LHCN-M2 (cell line): ENCODE measurements at regions not wholly inside any gene's neighbourhood (a gene's known extent, or its start where the extent isn't known, plus 50 kb on each side); places are given as distances from the start of the nearest gene placed in this dataset.

Experiments used
- DNase-seq: peaks from one replicate; pipeline ENCODE4 v3.0.0-alpha.2; 2012; ENCODE audit warnings: low read depth

DNA sequence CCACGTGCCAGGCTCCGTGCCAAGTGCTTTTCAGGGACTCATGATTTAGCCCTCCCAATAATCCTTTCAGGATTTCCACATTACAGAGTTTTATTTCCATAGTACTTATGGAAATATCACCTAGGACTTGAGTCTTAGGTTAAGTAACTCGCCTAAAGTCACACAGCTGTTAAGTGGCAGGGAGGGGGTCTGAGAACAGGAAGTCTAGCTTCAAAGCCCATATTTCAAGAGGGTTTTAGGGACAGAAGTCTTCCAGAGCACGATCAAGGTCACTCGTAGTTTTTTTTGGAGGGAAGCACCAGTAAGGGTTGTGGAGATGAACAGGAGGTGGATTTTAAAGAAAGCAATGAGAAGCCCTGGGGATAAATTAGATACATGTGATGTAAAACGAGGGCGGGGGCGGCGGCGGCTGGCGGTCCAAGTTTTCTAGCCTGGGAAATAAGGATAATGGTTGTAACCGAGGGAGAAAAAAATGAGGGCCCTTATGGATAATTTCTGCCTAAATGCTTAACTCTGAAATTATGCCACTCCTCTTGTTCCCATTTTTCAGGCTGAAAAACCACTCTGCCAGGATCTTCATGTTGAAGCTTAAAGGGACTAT lies 192.6 kb upstream of the FOXN3 start:
- DNase-seq, result no peak

DNA sequence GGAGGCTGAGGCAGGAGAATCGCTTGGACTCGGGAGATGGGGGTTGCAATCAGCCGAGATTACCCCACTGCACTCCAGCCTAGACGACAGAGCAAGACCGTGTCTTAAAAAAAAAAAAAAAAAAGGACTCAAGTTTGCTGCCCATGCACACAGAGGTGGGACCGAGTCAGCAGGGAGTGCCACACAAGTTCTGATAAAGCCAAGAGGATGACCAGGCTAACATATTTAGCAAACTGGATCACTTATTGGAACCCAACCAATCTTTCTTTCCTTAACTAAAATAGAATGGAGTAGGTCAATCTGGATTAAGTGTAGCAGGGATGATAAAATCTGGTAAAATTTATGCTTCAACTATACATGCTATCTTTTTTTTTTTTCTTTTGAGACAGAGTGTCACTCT lies 190.4 kb upstream of the FOXN3 start:
- no peak for DNase-seq

DNA sequence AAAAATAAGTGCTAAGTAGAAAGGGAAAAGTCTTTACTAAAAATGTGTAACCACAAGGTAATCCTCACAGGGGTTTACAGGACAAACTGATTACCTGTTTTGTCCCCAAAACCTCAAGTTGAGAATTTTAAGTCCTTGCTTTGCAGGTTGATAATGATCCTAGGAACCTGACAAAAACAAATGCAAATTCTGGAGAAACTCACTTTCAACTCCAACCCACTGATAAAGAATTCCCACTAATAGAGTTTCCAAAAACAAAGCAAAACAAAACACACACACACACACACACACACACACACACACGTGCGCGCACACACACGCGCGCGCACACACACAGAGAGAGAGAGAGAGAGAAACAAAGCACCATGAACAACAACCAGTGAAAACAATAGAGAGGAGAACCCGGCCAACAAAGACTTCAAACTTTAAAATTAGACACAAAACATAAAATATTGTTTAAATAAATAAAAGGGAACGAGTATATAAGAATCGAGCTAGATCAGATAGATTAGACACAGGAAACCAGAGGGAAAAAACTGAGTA lies 187.0 kb upstream of the FOXN3 start:
- no peak for DNase-seq

DNA sequence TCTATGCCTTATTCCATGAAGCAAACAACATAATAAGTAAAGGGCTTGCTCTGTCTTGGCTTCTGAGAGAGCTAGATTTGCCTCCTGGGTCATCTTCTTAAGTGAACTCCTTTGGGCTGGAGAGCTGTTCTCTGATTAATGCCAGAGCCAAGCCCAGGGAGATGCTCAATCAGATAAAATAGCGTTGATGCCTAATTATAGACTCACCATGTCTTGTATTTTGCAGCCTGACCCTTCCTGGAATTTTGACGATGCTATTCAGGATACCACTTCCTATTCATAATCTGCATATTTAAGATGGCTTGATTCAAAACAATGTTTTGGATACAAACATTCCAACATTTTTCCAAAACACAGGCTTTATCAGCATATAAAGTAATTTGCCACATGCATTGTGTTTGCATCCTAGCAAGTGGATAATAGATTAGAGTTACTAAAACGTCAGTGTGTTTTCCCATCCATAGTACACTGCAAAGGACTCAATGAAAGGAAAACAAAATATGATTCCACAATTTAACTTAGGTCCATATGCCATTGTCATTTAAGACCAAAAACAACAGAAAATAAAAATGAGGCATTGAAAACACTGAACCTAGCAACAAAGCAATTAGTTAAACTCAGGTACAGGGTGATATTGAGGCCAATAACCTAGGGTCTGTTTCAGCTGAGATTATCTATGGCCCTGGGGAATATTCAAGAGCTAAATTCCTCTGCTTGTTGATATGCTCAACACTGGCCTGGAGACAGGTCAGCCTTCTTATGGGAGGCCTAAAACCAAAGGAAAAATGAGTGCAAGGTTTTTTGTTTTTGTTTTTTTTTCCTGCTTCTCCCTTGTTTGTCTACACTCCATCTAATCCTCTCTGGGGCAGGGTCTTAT lies 184.2 kb upstream of the FOXN3 start:
- no peak for DNase-seq

DNA sequence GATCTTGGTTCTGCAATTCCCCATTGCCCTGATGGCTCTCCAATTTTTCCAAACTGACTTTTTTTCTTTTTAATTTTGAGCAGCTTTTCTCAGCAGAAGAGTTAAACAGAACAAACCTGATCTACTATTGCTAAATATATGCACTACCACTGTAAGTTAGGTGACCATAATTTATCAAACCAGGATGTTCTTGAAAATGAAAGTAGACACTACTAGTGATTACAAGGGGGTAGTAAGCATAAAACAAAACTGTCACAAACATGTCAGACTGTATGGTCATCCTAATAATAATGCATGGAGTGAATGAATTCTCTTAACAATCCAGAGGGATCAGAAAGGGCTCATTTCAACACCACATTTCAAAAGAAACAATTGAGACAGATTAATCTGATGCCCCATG lies 183.0 kb upstream of the FOXN3 start:
- no peak for DNase-seq

DNA sequence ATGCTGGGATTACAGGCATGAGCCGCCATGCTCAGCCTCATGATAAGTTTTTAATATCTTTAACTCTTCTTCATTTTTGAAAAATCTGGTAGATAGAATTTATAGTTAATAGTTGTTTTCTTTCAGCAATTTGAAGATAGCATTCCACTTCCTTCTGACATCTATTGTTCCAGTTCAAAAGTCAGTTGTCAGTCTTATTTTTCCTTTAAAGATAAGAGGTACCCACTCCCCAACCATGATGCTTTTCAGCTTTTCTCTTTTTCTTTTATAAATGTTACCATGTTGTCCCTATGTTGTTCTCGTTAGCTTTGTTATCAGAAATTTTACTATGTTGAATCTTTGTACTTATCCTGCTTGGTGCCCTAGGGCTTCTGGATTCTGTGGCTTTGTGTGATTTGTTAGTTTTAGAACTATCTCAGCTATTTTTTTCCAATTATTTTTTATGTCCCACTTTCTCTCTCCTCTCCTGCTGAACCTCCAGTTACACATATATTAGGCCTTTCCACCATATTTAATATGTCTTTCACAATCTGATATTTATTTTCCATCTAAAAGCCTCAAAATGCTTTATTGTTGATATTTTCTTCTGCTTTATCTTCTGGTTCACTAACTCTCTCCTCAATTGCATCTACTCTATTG lies 181.6 kb upstream of the FOXN3 start:
- peak; percentile 31 for DNase-seq

DNA sequence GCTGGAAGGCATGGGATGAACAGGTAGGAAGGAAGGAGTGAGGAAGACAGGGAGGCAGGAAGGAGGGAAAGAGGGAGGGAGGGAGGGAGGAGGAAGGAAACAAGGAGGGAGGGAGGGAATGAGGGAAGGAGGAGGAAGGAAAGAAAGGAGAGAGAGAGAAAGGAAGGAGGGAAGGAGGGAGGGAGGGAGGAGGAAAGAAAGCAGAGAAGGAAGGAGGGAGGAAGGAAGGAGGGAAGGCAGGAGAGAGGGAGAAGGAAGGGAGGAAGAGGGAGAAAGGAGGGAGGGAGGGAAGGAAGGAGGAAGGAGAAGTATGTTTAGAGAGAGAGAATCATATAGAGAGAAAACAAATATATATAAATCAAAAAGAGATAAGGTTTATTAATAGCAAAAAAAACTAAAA lies 175.9 kb upstream of the FOXN3 start:
- DNase-seq, result no peak

DNA sequence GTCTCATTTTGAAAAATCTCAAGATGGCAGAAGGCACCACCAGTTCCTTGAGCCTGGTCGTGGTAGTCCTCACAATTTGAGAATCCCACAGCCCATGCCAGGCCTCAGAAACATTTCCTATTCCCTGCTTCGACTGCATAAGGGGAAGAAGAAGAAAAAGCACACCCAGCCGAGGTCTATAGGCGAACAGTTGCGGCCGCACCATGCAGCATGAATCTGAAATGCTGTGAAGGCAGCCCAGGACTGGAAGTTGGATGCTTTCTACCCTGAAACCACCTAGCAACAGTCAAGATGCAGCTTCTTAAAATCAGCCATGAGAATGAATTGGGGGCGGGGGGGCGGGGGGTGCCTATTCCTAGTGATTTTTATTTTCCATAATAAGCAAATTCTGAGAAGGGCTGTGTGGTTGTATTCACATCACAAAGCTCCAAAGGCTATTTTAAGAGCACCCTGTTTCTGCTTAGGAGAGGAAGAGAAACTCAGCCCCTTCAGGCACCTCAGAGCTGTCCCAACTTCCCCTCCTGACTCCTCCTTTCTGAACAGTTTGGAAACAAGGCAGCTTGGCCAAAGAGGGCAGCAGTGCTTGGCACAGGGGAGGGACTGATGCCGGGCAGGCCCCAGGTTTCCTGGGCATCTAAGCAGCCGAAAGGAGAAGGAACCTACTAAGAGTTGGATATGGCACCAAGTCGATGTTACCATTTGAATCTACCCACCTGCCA lies 172.5 kb upstream of the FOXN3 start:
- no peak for DNase-seq

DNA sequence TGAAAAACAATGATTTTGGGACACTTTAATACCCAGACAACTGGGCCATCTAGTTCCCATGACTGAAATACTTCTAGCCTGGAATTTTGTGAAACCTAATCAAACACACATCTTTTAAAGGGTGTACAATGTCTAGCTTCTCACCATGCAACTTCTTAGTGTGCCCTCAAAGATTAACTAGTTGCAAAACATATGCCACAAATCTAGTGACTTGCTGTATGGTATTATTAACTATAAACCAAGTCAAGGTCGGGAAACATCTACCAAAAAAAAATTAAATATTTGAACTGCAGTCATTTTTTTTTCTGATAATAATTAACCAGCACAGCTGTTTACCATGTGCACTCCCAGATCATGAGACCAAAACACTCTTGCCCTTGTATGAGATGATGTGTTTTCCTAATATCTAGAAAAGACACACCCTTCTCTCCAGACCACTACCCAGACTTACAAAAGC lies 171.8 kb upstream of the FOXN3 start:
- no peak for DNase-seq

DNA sequence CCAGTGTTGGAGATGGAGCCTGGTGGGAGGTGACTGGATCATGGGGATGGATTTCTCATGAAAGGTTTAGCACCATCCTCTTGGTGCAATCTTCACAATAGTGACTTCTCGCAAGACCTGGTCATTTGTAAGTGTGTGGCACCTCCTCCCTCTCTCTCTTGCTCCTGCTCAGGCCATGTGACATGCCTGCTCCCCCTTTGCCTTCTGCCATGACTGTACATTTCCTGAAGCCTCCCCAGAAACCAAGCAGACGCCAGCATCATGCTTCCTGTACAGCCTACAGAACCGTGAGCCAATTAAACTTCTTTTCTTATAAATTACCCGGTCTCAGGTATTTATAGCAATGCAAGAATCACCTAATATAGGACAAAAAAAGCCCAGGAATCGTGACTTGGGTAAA lies 171.0 kb upstream of the FOXN3 start:
- no peak for DNase-seq

DNA sequence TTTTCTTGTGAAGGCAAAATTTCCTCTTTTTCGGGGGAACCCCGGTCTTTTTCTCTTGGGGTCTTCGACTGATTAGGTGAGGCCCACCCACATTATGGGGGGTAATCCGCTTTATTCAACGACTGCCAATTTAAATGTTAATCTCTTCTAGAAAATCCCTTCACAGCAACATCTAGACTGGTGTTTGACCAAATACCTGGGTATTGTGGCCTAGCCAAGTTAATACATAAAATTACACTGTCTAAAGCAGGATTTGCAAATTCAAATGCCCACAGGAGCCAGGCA lies 170.0 kb upstream of the FOXN3 start:
- no peak for DNase-seq

DNA sequence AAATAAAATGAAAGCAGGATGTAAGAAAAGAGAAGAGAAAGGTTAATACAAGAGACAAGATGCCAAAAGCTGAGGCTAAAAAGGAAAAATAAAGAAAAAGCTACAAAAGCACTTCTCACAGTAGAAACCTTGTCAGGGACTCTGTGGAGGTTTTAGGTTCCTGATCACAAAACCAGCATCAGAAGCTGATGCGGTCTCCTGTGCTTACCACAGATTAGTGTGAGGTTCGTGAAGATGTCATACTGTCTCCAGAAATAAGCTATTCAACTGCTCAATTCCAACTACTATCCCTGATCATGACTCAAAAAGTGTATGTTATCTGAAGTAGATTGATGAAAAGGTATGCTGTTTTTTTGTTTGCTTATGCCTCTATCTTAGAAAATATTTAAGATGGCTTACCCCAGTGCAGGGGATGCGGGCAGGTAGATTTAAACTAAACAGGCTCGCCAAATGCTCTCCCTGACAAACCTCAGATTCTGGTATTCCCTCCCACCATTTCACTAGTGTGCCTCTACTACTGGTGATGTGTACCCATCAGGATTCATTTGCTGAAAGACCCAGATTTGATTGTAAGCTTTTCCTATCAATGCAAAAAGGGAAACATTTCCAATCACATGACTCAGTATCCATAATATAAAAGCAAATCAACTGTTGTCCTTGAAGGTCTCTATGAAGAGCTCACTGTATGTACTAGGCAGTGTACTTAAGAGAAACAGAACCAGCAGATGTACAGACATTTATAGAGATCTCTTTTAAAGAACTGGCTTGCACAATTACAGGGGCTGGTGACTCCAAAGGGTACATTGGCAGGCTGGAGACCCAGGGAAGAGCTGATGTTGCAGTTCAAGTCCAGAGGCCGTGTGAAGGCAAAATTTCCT lies 169.5 kb upstream of the FOXN3 start:
- DNase-seq, result no peak

DNA sequence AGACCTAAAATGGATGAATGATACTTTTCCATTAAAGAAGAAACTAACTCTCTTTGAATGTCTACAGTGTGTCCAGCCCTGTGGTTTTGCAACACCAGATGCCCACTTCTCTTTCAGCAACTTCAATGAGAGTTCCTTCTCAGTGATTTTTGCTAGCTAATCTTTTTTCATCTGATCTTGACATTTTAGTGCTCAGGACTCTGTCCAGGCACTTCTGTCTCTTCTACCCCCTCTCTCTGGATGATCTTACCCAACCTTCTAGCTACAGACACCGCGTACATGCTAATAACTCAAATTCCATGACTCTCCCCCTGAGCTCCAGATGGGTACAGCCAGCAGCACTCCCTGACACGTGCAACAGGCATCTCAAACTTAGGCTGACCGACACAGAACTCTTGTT lies 161.1 kb upstream of the FOXN3 start:
- DNase-seq, result peak; percentile 12

DNA sequence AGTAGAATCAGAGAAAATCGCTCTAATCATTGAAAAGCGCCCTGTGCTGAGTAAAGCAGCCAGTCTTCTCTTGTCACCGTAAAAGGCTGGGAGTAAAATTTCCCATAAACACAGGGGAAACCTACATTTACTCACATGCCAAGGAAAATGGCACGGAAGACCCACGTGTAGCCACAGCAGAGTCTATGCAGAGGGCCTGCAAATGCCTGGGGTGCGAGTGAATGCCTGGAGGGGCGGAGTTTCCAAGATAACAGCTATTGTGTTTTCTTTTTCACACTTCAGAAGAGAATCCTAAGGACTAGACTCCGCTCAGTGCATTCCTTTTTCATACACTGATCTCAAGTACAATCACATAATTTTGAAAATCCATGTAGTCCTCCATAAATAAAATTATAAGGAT lies 159.9 kb upstream of the FOXN3 start:
- no peak for DNase-seq

DNA sequence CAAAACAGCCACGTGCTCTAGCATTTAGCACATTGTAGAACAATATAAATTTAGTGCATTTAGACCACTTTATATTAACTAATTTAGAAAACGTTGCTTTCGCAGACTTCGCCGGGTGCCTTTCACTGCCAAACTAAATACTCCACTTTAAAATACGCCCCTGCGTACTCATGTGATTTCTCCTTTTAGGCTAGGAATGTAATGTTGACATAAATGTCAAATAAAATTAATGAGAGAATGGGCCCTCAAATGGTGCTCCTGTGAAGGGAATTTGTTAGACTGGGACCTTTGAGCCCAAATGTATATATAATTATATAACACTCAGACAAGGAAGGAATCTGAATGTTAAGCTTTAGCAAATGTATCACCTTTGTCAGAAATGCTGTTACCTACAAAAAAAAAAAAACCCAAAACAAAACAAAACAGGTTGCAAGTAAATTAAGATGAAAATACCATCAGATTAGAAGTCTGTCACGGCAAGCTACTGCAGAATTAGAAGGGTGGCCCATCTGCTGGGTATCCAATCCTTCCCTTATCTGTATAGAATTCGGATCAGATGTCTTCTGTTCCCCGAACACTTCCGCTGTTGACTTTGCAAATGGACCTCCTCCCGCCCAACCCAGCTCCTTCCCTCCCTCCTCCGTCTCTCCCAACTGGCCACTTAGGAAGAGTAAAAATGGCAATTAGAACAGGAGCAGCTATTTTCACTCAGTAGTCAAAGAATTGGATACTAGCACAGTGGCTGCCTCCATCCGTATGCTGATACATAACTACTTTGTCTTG lies 159.3 kb upstream of the FOXN3 start:
- DNase-seq, result no peak

DNA sequence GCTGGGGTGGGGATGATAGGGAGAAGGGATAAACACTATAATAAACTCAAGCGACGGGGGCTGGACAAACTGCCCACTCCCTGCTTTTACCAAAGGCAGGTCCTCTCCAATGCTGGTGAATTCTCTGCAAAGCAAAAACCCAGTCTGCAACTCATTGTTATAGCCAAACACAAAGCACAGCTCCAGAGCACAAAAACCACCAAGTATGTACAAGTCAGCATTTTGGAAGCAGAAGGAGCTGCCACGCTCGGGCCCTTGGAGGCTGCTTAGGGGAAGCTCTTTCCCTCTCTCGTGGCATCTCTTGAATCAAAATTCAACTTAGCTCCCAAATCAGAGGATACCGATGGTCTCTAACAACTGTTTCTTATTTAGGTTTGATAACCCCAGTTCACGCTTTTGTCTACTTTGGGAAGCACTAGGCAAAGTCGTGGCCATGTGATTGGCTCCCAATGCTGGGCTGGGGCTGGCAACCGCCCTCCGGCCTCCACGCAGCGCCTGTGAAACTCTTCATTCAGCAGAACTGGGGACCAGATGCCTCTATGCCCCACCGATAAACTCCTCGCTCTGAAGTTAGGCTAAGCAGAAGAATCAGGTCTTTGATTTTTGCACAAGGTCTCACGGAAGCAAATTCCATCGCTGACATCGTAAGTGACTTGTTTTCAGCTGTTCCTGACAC lies 158.5 kb upstream of the FOXN3 start:
- no peak for DNase-seq

DNA sequence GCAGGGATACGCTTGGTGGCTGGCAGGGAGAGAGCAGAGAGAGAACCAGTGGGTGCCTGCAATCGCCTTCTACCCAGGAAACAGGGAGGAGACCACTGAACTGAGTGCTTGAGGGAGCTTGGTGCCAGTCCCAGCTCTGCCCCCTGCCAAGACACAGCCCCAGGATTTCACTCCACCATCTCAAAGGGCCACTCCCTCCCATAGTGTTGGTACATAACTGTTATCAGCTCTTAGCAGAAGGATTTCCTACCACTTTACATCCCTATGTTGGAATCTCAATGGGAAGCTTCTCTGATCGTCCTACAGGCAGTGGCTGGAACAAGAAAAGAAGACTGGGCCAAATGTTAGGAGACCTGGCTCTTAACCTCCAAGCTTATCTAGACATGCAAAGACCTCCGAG lies 157.4 kb upstream of the FOXN3 start:
- no peak for DNase-seq

DNA sequence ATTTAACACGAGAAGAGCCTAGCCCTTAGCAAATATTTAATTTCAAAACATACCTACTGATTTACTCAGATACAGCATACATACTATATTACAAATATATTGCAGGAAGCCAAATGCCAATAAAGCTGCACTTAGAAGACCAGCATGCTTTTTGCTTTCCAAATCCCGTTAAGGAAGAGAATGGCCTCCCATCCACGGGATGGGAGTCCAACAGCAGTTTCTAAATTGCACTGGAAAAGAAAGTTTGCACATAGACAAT lies 156.3 kb upstream of the FOXN3 start:
- DNase-seq, result no peak

DNA sequence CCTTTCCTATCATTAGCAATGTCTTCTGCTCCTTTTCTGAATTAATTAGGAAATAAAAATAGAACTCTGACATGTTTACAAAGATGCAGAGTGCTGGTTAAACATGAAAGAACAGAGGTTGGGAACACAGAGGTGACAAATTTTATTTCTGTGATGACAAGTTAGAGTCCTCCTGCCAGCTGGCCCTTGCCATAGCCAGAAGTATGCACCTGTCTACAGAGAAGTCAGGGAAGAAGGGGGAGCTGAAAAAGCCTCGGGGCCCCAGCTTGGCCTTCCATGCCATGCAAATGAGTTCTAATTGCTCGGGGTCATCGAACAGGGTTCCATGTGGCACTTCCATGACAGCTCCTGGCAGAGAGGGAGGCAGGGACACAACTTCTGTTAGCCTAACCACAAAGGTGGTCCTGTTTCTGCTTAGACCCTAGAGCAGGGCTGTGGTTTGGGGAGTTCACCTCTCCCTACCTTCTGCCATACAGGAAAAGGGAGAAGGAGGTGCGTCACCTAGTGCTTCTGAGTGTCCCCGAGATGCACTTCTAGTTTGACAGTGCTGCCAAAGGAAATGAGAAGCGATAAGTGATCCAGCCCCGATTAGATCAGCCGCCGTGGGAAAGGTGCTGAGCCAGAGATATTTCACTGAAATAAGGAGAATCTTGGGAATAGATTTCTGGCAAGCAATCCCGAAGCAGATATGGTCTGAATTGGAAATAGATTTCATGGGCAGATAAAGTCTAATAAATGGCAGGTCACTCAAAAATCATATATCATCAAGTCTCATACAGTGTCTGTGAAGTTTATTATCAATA lies 155.8 kb upstream of the FOXN3 start:
- no peak for DNase-seq
